ENCODE measurements at regions not wholly inside any gene's neighbourhood (a gene's known extent, or its start where the extent isn't known, plus 50 kb on each side); places are given as distances from the start of the nearest gene placed in this dataset.

DNA sequence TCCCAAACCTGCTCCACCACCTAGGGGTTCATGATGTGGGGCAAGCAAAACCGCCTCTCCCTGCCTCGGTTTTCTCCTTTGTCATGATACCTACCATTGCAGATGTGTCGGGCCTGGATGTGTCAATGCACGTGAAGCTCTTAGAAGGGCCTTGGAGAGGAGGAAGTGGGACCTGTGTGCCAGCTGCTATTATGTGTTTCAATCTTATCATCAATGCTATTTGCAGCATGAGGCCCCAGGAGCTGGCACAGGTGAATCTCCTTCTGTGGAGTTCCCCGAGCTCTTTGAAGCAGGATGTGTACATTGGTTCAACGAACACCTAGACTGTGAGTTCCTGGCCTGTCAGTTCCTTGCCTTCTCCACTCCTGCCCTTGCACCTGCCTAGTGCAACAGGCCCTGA, 331.6 kb downstream of the CTTN start:
- TF ChIP-seq, protein P1, sequence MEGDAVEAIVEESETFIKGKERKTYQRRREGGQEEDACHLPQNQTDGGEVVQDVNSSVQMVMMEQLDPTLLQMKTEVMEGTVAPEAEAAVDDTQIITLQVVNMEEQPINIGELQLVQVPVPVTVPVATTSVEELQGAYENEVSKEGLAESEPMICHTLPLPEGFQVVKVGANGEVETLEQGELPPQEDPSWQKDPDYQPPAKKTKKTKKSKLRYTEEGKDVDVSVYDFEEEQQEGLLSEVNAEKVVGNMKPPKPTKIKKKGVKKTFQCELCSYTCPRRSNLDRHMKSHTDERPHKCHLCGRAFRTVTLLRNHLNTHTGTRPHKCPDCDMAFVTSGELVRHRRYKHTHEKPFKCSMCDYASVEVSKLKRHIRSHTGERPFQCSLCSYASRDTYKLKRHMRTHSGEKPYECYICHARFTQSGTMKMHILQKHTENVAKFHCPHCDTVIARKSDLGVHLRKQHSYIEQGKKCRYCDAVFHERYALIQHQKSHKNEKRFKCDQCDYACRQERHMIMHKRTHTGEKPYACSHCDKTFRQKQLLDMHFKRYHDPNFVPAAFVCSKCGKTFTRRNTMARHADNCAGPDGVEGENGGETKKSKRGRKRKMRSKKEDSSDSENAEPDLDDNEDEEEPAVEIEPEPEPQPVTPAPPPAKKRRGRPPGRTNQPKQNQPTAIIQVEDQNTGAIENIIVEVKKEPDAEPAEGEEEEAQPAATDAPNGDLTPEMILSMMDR (IDR thresholded peaks at IDR 0.05; ENCODE audit: insufficient read depth, low read length, poor library complexity, severe bottlenecking) = no peak
- TF ChIP-seq EZH2phosphoT487 (conservative IDR thresholded peaks at IDR 0.05; ENCODE audit: low read length) = no peak
- Histone ChIP-seq H3K27ac (ENCODE audit: low read depth, low read length) (no peak overlapping the region), H4K20me1 (ENCODE audit: low read depth, low read length) (no peaks in the 10 kb centered on the region), H3K9me3 (ENCODE audit: insufficient read depth, low read length) (no peaks in the 10 kb centered on the region), H3K9ac (ENCODE audit: low read length) (no peak overlapping the region), H3F3A (ENCODE audit: insufficient read depth) (no peaks in the 10 kb centered on the region), H3K79me2 (ENCODE audit: insufficient read depth, low read length) (no peaks in the 10 kb centered on the region), H3K27me3 (ENCODE audit: low read length) (no peaks in the 10 kb centered on the region), H3K9me2 (replicated peaks; ENCODE audit: insufficient read depth, low read length) (no peaks in the 10 kb centered on the region), H2AFZ (ENCODE audit: low read depth, low read length, severe bottlenecking) (no peak overlapping the region), H3K4me3 (ENCODE audit: insufficient read depth, low read length, poor library complexity, severe bottlenecking) (no peak overlapping the region), H3K36me3 (ENCODE audit: low read length) (no peaks in the 10 kb centered on the region), H3K4me2 (ENCODE audit: low read depth, low read length, poor library complexity, severe bottlenecking) (no peak overlapping the region)

- Histone ChIP-seq H3K4me2 (ENCODE audit: low read depth, low read length, poor library complexity, severe bottlenecking) (no peak overlapping the region), H3K9me2 (replicated peaks; ENCODE audit: insufficient read depth, low read length) (no peaks in the 10 kb centered on the region), H3K27ac (ENCODE audit: low read depth, low read length) (no peak overlapping the region), H4K20me1 (ENCODE audit: low read depth, low read length) (no peaks in the 10 kb centered on the region), H3F3A (ENCODE audit: insufficient read depth) (no peaks in the 10 kb centered on the region), H3K9ac (ENCODE audit: low read length) (no peak overlapping the region), H3K36me3 (ENCODE audit: low read length) (no peaks in the 10 kb centered on the region), H3K4me3 (ENCODE audit: insufficient read depth, low read length, poor library complexity, severe bottlenecking) (no peak overlapping the region), H3K9me3 (ENCODE audit: insufficient read depth, low read length) (no peaks in the 10 kb centered on the region), H2AFZ (ENCODE audit: low read depth, low read length, severe bottlenecking) (no peak overlapping the region), H3K79me2 (ENCODE audit: insufficient read depth, low read length) (no peaks in the 10 kb centered on the region), H3K27me3 (ENCODE audit: low read length) (no peaks in the 10 kb centered on the region)
- TF ChIP-seq, protein P1 (IDR thresholded peaks at IDR 0.05; ENCODE audit: insufficient read depth, low read length, poor library complexity, severe bottlenecking) = no peak
- TF ChIP-seq EZH2phosphoT487 (conservative IDR thresholded peaks at IDR 0.05; ENCODE audit: low read length) = no peak
Measured at GRCh38 chr11:70730411-70730810, 332.1 kb downstream of the CTTN start.

DNA sequence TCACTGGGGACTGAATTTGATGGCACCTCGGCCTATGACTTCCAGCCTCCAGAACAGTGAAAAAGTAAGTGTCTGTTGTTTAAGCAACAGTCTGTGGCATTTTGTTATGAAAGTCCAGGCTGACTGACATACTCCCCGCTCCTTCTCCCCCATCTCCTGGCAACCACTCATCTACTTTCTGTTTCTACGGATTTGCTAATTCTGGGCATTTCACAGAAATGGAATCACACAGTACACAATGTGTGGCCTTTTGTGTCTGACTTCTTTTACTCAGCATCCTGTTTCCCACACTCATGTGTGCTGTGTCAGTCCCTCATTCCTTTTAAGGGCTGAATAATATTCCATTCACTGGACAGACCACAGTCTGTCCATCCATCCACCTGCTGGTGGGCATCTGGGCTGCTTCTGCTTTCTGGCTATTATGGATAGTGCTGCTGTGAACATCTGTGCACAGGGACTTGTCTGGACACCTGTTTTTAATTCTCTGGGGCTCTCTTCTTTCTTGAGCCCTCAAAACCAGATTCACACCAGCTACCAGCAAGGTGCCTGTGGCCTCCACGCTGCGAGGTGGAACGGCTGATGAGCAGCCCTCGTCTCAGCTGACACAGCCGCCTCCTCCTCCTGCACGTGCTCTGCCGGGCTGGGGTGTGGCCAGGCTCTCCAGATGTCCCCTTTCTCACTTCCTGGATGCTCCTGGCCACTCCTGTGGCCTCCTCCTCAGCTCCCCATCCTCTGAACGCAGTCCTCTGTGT, 333.1 kb downstream of the CTTN start:
- H3K9me3 ChIP-seq (ENCODE audit: insufficient read depth, low read length) = no peaks in the 10 kb centered on the region
- H3K9me2 ChIP-seq (replicated peaks; ENCODE audit: insufficient read depth, low read length) = no peaks in the 10 kb centered on the region
- H3K27ac ChIP-seq (ENCODE audit: low read depth, low read length) = no peak overlapping the region
- H3K4me3 ChIP-seq (ENCODE audit: insufficient read depth, low read length, poor library complexity, severe bottlenecking) = no peak overlapping the region
- H3K79me2 ChIP-seq (ENCODE audit: insufficient read depth, low read length) = no peaks in the 10 kb centered on the region
- no peaks in the 10 kb centered on the region for H4K20me1 ChIP-seq (ENCODE audit: low read depth, low read length)
- no peak overlapping the region for H2AFZ ChIP-seq (ENCODE audit: low read depth, low read length, severe bottlenecking)
- no peaks in the 10 kb centered on the region for H3F3A ChIP-seq (ENCODE audit: insufficient read depth)
- H3K4me2 ChIP-seq (ENCODE audit: low read depth, low read length, poor library complexity, severe bottlenecking) = no peak overlapping the region
- no peaks in the 10 kb centered on the region for H3K27me3 ChIP-seq (ENCODE audit: low read length)
- TF ChIP-seq, protein P1 (IDR thresholded peaks at IDR 0.05; ENCODE audit: insufficient read depth, low read length, poor library complexity, severe bottlenecking) = no peak
- no peak for TF ChIP-seq EZH2phosphoT487 (conservative IDR thresholded peaks at IDR 0.05; ENCODE audit: low read length)
- H3K36me3 ChIP-seq (ENCODE audit: low read length) = no peaks in the 10 kb centered on the region
- H3K9ac ChIP-seq (ENCODE audit: low read length) = no peak overlapping the region
